ENCODE measurements at regions not wholly inside any gene's neighbourhood (a gene's known extent, or its start where the extent isn't known, plus 50 kb on each side); places are given as distances from the start of the nearest gene placed in this dataset.

DNA sequence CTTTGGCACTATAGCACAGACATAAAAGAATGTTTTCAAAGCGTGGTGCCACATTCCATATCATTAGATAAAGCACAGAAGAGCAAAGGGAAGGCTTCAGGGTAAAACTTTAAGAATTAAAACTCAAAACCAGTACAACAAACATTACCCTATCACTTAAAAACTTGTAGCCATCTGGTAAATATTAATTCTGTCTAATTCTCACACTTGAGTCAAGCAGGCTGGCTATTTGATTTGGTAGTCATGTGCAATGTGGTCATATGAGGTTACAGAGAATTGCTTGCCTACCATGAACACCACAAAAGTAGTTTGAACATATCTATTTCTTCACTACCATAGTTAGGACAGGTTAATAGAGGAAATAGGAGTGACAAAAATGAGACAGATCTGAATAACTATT lies 244.9 kb downstream of the IRS1 start:
- DNase-seq (no peak), ATAC-seq (no peak)
- H3K27me3 ChIP-seq, result peaks cover 0 to 5% (median 0%) of the 10 kb centered on the region in 9 donors
- no peaks in the 10 kb centered on the region for H3K9me3 ChIP-seq
- H3K4me3 ChIP-seq, result no peak overlapping the region
- no peak overlapping the region for H3K27ac ChIP-seq
- 38 to 69% (median 52%) methylated on average over 1 of the region's 1 CpG for WGBS, 4 donors
- H3K36me3 ChIP-seq, result no peaks in the 10 kb centered on the region
- intact Hi-C loops (cut with DNase I), result loop anchor here in 2 of 10 donors (5.0 to 10.0 kb wide), 2 partner anchors 240 to 243 kb away; partner anchors contain the start of gene IRS1 (in 2 of the 2)
- peaks cover 0 to 9% (median 0%) of the 10 kb centered on the region in 12 donors for H3K4me1 ChIP-seq
- TF ChIP-seq POLR2A (IDR thresholded peaks at IDR 0.05), result no peak
- TF ChIP-seq, protein P1, sequence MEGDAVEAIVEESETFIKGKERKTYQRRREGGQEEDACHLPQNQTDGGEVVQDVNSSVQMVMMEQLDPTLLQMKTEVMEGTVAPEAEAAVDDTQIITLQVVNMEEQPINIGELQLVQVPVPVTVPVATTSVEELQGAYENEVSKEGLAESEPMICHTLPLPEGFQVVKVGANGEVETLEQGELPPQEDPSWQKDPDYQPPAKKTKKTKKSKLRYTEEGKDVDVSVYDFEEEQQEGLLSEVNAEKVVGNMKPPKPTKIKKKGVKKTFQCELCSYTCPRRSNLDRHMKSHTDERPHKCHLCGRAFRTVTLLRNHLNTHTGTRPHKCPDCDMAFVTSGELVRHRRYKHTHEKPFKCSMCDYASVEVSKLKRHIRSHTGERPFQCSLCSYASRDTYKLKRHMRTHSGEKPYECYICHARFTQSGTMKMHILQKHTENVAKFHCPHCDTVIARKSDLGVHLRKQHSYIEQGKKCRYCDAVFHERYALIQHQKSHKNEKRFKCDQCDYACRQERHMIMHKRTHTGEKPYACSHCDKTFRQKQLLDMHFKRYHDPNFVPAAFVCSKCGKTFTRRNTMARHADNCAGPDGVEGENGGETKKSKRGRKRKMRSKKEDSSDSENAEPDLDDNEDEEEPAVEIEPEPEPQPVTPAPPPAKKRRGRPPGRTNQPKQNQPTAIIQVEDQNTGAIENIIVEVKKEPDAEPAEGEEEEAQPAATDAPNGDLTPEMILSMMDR (IDR thresholded peaks at IDR 0.05), result no peak

DNA sequence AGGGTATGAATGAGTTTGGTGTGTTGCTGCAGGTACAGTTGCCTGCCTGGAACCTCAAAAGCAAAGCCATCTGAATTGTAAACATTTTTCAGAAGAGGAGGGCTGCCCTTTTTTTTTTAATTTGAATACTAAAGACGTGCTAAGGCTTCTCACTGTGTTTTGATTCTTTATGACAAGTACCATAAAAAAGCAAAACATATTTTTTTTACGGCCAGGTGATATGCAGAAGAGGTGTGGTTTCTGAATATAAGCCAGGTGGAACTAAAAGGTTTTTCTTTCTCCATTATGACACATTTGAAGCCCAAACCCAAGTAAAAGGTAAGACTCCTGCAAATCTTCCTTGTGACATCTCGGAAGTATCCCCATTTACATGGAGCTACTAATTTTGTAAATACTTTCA lies 246.3 kb downstream of the IRS1 start:
- H3K4me3 ChIP-seq, result no peak overlapping the region
- 86 to 92% (median 91%) methylated on average over 3 of the region's 3 CpGs for WGBS, 4 donors
- peaks cover 0 to 14% (median 5%) of the 10 kb centered on the region in 12 donors for H3K4me1 ChIP-seq
- intact Hi-C loops (cut with DNase I), result loop anchor here in 1 of 10 donors (10.0 kb wide), 1 partner anchor 241 kb away; the partner anchor contains the start of gene IRS1
- TF ChIP-seq, protein P1 (IDR thresholded peaks at IDR 0.05), result no peak
- no peak for TF ChIP-seq POLR2A (IDR thresholded peaks at IDR 0.05)
- no peak for ATAC-seq
- DNase-seq, result no peak
- H3K36me3 ChIP-seq, result no peaks in the 10 kb centered on the region
- H3K27me3 ChIP-seq, result peaks cover 0 to 5% (median 0%) of the 10 kb centered on the region in 9 donors
- no peaks in the 10 kb centered on the region for H3K9me3 ChIP-seq
- no peak overlapping the region for H3K27ac ChIP-seq

- H3K4me3 ChIP-seq, result no peak overlapping the region
- H3K36me3 ChIP-seq, result no peaks in the 10 kb centered on the region
- H3K27me3 ChIP-seq, result no peaks in the 10 kb centered on the region
- no peaks in the 10 kb centered on the region for H3K9me3 ChIP-seq
- H3K27ac ChIP-seq, result no peak overlapping the region
- peaks cover 0 to 15% (median 4%) of the 10 kb centered on the region in 12 donors for H3K4me1 ChIP-seq
- intact Hi-C loops (cut with DNase I), result loop anchor here in 1 of 10 donors (10.0 kb wide), 1 partner anchor 242 kb away; the partner anchor contains the start of gene IRS1
- ATAC-seq (no peak), DNase-seq (no peak)
- TF ChIP-seq POLR2A (IDR thresholded peaks at IDR 0.05), result no peak
- TF ChIP-seq, protein P1 (IDR thresholded peaks at IDR 0.05), result no peak
- 70 to 82% (median 72%) methylated on average over 5 of the region's 5 CpGs for WGBS, 4 donors
Observed at GRCh38 chr2:226552571-226553285, 246.9 kb downstream of the IRS1 start.

DNA sequence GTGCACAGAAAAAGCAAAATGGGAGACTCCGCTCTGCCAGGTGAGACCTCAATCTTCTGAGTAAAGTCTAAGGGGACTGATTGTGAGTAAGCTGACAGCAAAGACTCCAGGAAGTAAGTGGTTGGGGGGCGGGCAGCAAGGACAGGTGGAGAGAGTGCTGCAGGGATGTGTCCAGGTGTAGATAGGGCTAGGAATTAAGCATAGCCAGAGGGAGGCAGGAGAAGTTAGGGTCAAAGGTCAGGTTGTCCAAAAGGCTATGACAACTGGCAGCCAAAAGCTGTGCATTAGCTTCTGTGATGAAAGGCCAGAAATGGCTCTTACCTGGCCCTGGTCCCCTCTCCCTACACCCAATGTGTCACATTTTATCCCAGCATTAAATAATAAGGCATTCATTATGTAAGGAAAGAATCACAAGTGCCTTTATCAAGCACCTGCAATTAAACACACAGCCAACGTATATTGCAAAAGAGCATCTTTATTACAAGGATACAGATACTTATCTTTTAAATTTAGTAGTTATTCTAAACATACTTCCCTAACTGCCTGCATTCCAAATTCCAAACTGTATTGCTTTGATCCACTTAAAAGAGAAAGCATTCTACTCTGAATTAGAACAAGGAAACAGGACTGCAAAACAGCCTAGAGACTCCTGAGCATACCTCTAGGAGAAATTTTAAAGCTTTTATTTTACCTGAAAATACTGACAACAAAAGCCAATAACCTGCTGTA lies 247.9 kb downstream of the IRS1 start:
- ATAC-seq, result no peak
- no peak for TF ChIP-seq POLR2A (IDR thresholded peaks at IDR 0.05)
- TF ChIP-seq, protein P1 (IDR thresholded peaks at IDR 0.05), result no peak
- no peak for DNase-seq
- no peak overlapping the region for H3K27ac ChIP-seq
- H3K36me3 ChIP-seq, result no peaks in the 10 kb centered on the region
- intact Hi-C loops (cut with DNase I), result loop anchor here in 1 of 10 donors (10.0 kb wide), 1 partner anchor 243 kb away; the partner anchor contains the start of gene IRS1
- no peaks in the 10 kb centered on the region for H3K27me3 ChIP-seq
- no peak overlapping the region for H3K4me3 ChIP-seq
- WGBS, 4 donors, result 90 to 97% (median 92%) methylated on average over 3 of the region's 3 CpGs
- peaks cover 0 to 15% (median 4%) of the 10 kb centered on the region in 12 donors for H3K4me1 ChIP-seq
- no peaks in the 10 kb centered on the region for H3K9me3 ChIP-seq

All from heart left ventricle (tissue), 16 donors.